Rectal smooth muscle tissue (tissue), 1 donor: ENCODE measurements at regions not wholly inside any gene's neighbourhood (a gene's known extent, or its start where the extent isn't known, plus 50 kb on each side); places are given as distances from the start of the nearest gene placed in this dataset.

Experiments used
- H3K27ac ChIP-seq: one replicate; pipeline ENCODE4 v1.7.0; 2013; ENCODE audit warnings: low read depth, low read length, inconsistent platforms
- H3K27me3 ChIP-seq: one replicate; pipeline ENCODE4 v1.7.0; 2013; ENCODE audit warnings: low read length; ENCODE audit not compliant: control insufficient read depth, insufficient read depth
- H3K36me3 ChIP-seq: one replicate; pipeline ENCODE4 v1.7.0; 2013; ENCODE audit warnings: low read length; ENCODE audit not compliant: control insufficient read depth, insufficient read depth
- H3K4me1 ChIP-seq: one replicate; pipeline ENCODE4 v1.7.0; 2013; ENCODE audit warnings: low read length; ENCODE audit not compliant: control insufficient read depth, insufficient read depth
- H3K4me3 ChIP-seq: one replicate; pipeline ENCODE4 v1.7.0; 2013; ENCODE audit warnings: low read length
- H3K9ac ChIP-seq: one replicate; pipeline ENCODE4 v1.7.0; 2013; ENCODE audit warnings: low read length

GRCh38 chr10:1854271-1854670 lies 116.9 kb upstream of the ADARB2 start:
- Histone ChIP-seq H3K36me3 (no peaks in the 10 kb centered on the region), H3K27me3 (no peaks in the 10 kb centered on the region), H3K4me1 (no peaks in the 10 kb centered on the region), H3K27ac (no peak overlapping the region), H3K9ac (no peak overlapping the region), H3K4me3 (no peak overlapping the region)

- no peak overlapping the region for H3K9ac ChIP-seq
- no peaks in the 10 kb centered on the region for H3K4me1 ChIP-seq
- H3K36me3 ChIP-seq, result no peaks in the 10 kb centered on the region
- H3K4me3 ChIP-seq, result no peak overlapping the region
- H3K27ac ChIP-seq, result no peak overlapping the region
- no peaks in the 10 kb centered on the region for H3K27me3 ChIP-seq
Observed at GRCh38 chr10:1853801-1854200, 116.5 kb upstream of the ADARB2 start.

- Histone ChIP-seq H3K9ac (no peak overlapping the region), H3K27ac (no peak overlapping the region), H3K4me3 (no peak overlapping the region), H3K4me1 (no peaks in the 10 kb centered on the region), H3K27me3 (no peaks in the 10 kb centered on the region), H3K36me3 (no peaks in the 10 kb centered on the region)
Observed at GRCh38 chr10:1852841-1853240, 115.5 kb upstream of the ADARB2 start.

- Histone ChIP-seq H3K27me3 (no peaks in the 10 kb centered on the region), H3K27ac (no peak overlapping the region), H3K4me1 (no peaks in the 10 kb centered on the region), H3K4me3 (no peak overlapping the region), H3K9ac (no peak overlapping the region), H3K36me3 (no peaks in the 10 kb centered on the region)
Observed at GRCh38 chr10:1851762-1852161, 114.4 kb upstream of the ADARB2 start.

DNA sequence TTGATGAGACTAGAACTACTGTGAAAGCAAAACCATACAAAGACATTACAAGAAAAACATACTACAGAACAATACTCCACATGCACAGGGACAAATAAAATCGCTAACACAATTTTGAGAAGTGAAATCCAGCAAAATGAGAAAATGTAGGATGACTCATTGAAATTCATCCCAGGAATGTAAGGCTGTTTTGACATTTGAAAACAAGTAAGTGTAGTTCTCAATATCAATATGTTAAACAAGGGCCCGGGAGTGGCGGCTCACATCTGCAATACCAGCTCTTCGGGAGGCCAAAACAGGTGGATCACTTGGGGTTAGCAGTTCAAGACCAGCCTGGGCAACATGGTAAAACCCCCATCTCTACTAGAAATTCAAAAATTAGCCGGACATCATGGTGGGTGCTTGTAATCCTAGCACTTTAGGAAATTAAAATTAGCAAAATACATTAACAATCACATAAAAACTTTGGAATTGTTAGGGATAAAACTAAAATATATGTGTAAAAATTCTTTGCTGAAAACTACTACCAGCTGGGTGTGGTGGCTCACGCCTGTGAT lies 113.7 kb upstream of the ADARB2 start:
- Histone ChIP-seq H3K4me3 (no peak overlapping the region), H3K36me3 (no peaks in the 10 kb centered on the region), H3K4me1 (no peaks in the 10 kb centered on the region), H3K27ac (no peak overlapping the region), H3K9ac (no peak overlapping the region), H3K27me3 (no peaks in the 10 kb centered on the region)

- Histone ChIP-seq H3K4me1 (no peaks in the 10 kb centered on the region), H3K27me3 (no peaks in the 10 kb centered on the region), H3K36me3 (no peaks in the 10 kb centered on the region), H3K4me3 (no peak overlapping the region), H3K9ac (no peak overlapping the region), H3K27ac (no peak overlapping the region)
Observed at GRCh38 chr10:1847361-1847760, 110.0 kb upstream of the ADARB2 start.

DNA sequence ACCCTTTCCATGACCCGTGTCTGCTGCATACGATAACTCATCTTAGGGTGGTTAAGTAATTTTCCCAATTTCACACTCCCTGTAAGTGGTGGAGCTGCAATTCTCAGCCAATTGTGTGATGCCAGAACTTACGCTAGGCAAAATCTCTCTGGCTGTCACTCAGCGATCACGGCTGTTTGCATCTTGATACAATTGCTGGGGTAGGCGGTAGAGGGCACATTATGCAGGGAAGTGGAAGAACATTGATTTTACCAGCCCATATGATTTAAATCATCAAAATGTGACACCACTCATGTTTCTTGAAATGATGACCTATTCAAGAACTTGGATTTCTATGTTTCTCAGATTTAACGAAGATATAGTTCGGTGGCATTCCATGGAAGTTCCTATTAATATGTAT lies 108.7 kb upstream of the ADARB2 start:
- no peaks in the 10 kb centered on the region for H3K36me3 ChIP-seq
- H3K4me3 ChIP-seq, result no peak overlapping the region
- no peak overlapping the region for H3K9ac ChIP-seq
- H3K27ac ChIP-seq, result no peak overlapping the region
- H3K27me3 ChIP-seq, result no peaks in the 10 kb centered on the region
- no peaks in the 10 kb centered on the region for H3K4me1 ChIP-seq

DNA sequence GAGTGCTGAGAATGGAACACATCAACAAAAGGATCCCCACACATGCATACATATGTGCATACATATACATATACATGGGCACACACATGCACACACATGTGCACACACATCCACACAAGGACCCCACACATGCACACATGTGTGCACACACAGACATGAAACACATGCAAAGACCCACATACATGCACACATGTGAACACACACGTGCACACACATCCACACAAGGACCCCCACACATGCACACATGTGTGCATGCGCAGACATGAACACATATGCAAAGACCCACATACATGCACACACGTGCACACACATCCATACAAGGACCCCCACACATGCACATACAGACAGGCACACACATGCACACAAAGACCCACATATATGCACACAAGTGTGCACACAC lies 104.4 kb upstream of the ADARB2 start:
- H3K36me3 ChIP-seq, result no peaks in the 10 kb centered on the region
- no peak overlapping the region for H3K4me3 ChIP-seq
- no peaks in the 10 kb centered on the region for H3K4me1 ChIP-seq
- H3K9ac ChIP-seq, result no peak overlapping the region
- no peaks in the 10 kb centered on the region for H3K27me3 ChIP-seq
- no peak overlapping the region for H3K27ac ChIP-seq

DNA sequence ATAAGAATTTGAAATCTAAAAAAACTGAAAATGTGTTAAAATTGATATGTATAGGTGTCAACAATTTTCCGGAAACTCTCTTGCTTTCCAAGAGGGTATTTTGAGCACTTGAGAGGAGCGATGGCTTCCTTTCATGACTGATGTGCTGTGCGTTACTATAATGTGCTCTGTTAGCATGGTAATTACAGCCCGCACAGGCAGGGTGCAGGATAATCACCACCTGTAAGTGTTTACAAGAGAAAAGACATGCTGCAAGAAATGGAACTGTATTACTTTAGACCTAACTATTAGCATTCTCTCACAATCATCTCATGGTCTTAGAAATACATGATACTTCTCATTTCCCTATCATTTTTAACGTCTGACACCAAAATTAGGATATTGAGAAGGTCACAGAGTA lies 92.4 kb upstream of the ADARB2 start:
- Histone ChIP-seq H3K4me3 (no peak overlapping the region), H3K9ac (no peak overlapping the region), H3K4me1 (no peaks in the 10 kb centered on the region), H3K27me3 (no peaks in the 10 kb centered on the region), H3K36me3 (no peaks in the 10 kb centered on the region), H3K27ac (no peak overlapping the region)

DNA sequence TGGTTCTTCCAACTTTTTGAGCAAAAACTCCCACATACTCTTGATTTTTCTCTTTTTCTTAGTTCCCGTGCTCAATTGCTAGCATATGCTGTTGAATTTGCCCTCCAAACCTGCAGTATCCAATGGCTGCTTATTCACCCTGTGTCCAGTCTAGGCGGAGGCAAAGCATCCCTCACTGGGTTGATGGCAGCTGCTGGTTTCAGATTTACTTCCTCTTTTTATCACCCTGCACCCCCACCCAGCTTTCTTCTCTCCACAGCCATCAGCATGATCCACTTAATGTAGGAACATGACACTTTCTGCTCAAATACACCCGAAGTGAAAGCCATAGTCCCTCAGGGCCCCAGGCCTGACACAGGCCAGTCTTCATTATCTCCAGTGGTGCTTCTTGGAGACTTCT lies 87.6 kb upstream of the ADARB2 start:
- H3K4me1 ChIP-seq, result no peaks in the 10 kb centered on the region
- no peak overlapping the region for H3K9ac ChIP-seq
- no peak overlapping the region for H3K27ac ChIP-seq
- H3K4me3 ChIP-seq, result no peak overlapping the region
- no peaks in the 10 kb centered on the region for H3K27me3 ChIP-seq
- H3K36me3 ChIP-seq, result no peaks in the 10 kb centered on the region

GRCh38 chr10:1814556-1814955 lies 77.2 kb upstream of the ADARB2 start:
- Histone ChIP-seq H3K27me3 (no peaks in the 10 kb centered on the region), H3K9ac (no peak overlapping the region), H3K4me1 (no peaks in the 10 kb centered on the region), H3K36me3 (no peaks in the 10 kb centered on the region), H3K27ac (no peak overlapping the region), H3K4me3 (no peak overlapping the region)

DNA sequence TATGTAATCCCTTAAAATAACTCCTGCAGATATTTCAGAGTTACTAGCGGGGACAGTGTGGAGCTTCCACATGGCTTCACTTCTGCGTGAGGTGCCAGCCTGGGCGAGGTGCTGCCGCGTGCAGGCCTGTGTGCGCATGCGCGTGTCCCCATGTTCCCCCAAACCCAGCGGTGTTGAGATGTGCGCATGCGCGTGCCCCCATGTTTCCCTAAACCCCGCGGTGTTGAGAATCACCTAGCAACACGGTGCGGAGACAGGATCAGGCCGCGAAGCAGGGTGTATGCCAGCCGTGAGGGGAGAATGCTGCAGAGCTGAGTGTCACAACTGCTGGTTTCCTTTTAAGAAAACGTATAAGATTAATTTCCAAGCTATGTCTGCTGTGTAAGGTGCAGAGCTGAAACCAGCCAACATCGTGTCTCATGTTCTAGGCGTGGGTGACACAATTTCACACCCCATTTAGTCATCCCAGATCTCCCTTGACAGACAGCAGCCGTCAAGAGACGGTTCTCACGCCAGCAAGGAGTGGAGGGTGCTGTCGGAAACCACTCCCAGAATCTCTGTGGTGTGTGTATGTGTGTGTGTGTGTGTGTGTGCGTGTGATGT lies 71.9 kb upstream of the ADARB2 start:
- H3K27me3 ChIP-seq, result no peaks in the 10 kb centered on the region
- H3K27ac ChIP-seq, result no peak overlapping the region
- no peak overlapping the region for H3K9ac ChIP-seq
- H3K36me3 ChIP-seq, result no peaks in the 10 kb centered on the region
- H3K4me1 ChIP-seq, result no peaks in the 10 kb centered on the region
- no peak overlapping the region for H3K4me3 ChIP-seq

DNA sequence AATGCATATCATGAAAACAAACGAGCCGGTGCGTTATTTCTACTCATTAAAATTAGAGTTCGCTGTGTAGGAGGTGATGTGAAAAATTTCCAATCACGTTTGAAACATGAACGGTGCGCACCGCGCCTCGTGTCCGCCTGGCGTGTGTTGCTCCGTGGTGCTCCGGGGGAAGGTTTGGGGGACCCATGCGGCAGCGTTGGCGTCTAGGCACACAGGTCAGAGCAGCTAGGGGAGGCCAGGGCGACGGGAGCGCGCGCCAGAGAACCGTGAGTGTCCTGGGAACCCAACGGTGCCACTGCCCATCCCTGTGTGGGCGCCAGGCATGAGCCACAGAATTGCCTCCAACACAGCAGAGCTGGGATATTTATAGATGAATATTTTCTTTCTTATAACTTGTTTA lies 70.6 kb upstream of the ADARB2 start:
- Histone ChIP-seq H3K4me3 (no peak overlapping the region), H3K4me1 (no peaks in the 10 kb centered on the region), H3K36me3 (no peaks in the 10 kb centered on the region), H3K9ac (no peak overlapping the region), H3K27me3 (no peaks in the 10 kb centered on the region), H3K27ac (no peak overlapping the region)
